Astrocyte of the spinal cord (primary cell): ENCODE measurements at regions not wholly inside any gene's neighbourhood (a gene's known extent, or its start where the extent isn't known, plus 50 kb on each side); places are given as distances from the start of the nearest gene placed in this dataset.

ENCODE experiments used
- DNase-seq: peaks from one replicate; pipeline ENCODE4 v3.0.0; 2011; ENCODE audit warnings: low read depth, low spot score
- H3K4me3 ChIP-seq: 2 replicates; pipeline ENCODE4 v1.5.1; 2011; ENCODE audit warnings: low read depth, mild to moderate bottlenecking, low read length, moderate library complexity
- CTCF ChIP-seq: IDR thresholded peaks from 2 replicates; pipeline ENCODE4 v1.5.1; 2012; ENCODE audit warnings: low read depth, mild to moderate bottlenecking, low read length, inconsistent platforms
- in situ Hi-C: cut with HindIII; loops from 2 replicates; pipeline ENCODE4 v1.10.0; 2017; ENCODE audit warnings: low sequenced_read_pairs

- no peak for TF ChIP-seq CTCF
- in situ Hi-C loops, result no loop called here
- H3K4me3 ChIP-seq, result no peak overlapping the region
- no peak for DNase-seq
Measured at GRCh38 chr13:76758257-76758656, 127.9 kb downstream of the KCTD12 start.

GRCh38 chr13:76756451-76756850 is 129.8 kb downstream of the KCTD12 start:
- in situ Hi-C loops, result no loop called here
- no peak for DNase-seq
- no peak for TF ChIP-seq CTCF
- no peak overlapping the region for H3K4me3 ChIP-seq

GRCh38 chr13:76754414-76754813 is 131.8 kb downstream of the KCTD12 start:
- DNase-seq, result peak; percentile 70
- no peak for TF ChIP-seq CTCF
- H3K4me3 ChIP-seq, result no peak overlapping the region
- in situ Hi-C loops, result no loop called here

- no peak for DNase-seq
- no peak overlapping the region for H3K4me3 ChIP-seq
- in situ Hi-C loops, result no loop called here
- no peak for TF ChIP-seq CTCF
Measured at GRCh38 chr13:76751278-76751677, 134.9 kb downstream of the KCTD12 start.

GRCh38 chr13:76750126-76750525 is 136.1 kb downstream of the KCTD12 start:
- in situ Hi-C loops, result no loop called here
- TF ChIP-seq CTCF, result no peak
- no peak for DNase-seq
- H3K4me3 ChIP-seq, result no peak overlapping the region

- in situ Hi-C loops, result no loop called here
- H3K4me3 ChIP-seq, result no peak overlapping the region
- TF ChIP-seq CTCF, result no peak
- DNase-seq, result no peak
Measured at GRCh38 chr13:76745261-76746200, 140.7 kb downstream of the KCTD12 start.
